ENCODE measurements at regions not wholly inside any gene's neighbourhood (a gene's known extent, or its start where the extent isn't known, plus 50 kb on each side); places are given as distances from the start of the nearest gene placed in this dataset.

GRCh38 chr9:108588246-108588645 lies 267.5 kb downstream of the ACTL7B start:
- TF ChIP-seq CTCF (conservative IDR thresholded peaks at IDR 0.05; ENCODE audit: low read length) (no peak), EZH2phosphoT487 (IDR thresholded peaks at IDR 0.05; ENCODE audit: borderline replicate concordance) (no peak)

All from Loucy (cell line).